ENCODE measurements at regions not wholly inside any gene's neighbourhood (a gene's known extent, or its start where the extent isn't known, plus 50 kb on each side); places are given as distances from the start of the nearest gene placed in this dataset.

GRCh38 chr1:213697192-213697802, 290.5 kb upstream of the PROX1 start:
- no peaks in the 10 kb centered on the region for H3K79me2 ChIP-seq (ENCODE audit: insufficient read depth, low read length)
- no peaks in the 10 kb centered on the region for H3K27me3 ChIP-seq (ENCODE audit: insufficient read depth, low read length)
- no peak overlapping the region for H3K9ac ChIP-seq (ENCODE audit: low read length)
- H3K27ac ChIP-seq (ENCODE audit: low read depth, low read length, poor library complexity, severe bottlenecking) = no peak overlapping the region
- no peaks in the 10 kb centered on the region for H3F3A ChIP-seq (ENCODE audit: insufficient read depth, low read length)
- no peak overlapping the region for H3K4me3 ChIP-seq (ENCODE audit: low read depth, low read length, poor library complexity, severe bottlenecking)
- H3K36me3 ChIP-seq (ENCODE audit: insufficient read depth, low read length) = no peaks in the 10 kb centered on the region
- no peak overlapping the region for H3K4me2 ChIP-seq (ENCODE audit: low read length)
- H3K4me1 ChIP-seq (ENCODE audit: insufficient read depth, low read length, severe bottlenecking) = no peaks in the 10 kb centered on the region
- no peak overlapping the region for H2AFZ ChIP-seq (ENCODE audit: low read length)
- no peaks in the 10 kb centered on the region for H4K20me1 ChIP-seq (ENCODE audit: insufficient read depth, low read length)
- no peaks in the 10 kb centered on the region for H3K9me2 ChIP-seq (ENCODE audit: low read depth, low read length)
- no peak for TF ChIP-seq EZH2 (IDR thresholded peaks at IDR 0.05; ENCODE audit: borderline replicate concordance, low read length)
- TF ChIP-seq, protein P1, sequence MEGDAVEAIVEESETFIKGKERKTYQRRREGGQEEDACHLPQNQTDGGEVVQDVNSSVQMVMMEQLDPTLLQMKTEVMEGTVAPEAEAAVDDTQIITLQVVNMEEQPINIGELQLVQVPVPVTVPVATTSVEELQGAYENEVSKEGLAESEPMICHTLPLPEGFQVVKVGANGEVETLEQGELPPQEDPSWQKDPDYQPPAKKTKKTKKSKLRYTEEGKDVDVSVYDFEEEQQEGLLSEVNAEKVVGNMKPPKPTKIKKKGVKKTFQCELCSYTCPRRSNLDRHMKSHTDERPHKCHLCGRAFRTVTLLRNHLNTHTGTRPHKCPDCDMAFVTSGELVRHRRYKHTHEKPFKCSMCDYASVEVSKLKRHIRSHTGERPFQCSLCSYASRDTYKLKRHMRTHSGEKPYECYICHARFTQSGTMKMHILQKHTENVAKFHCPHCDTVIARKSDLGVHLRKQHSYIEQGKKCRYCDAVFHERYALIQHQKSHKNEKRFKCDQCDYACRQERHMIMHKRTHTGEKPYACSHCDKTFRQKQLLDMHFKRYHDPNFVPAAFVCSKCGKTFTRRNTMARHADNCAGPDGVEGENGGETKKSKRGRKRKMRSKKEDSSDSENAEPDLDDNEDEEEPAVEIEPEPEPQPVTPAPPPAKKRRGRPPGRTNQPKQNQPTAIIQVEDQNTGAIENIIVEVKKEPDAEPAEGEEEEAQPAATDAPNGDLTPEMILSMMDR (IDR thresholded peaks at IDR 0.05; ENCODE audit: low read length) = no peak
- no peaks in the 10 kb centered on the region for H3K9me3 ChIP-seq (ENCODE audit: low read length)

- TF ChIP-seq, protein P1 (IDR thresholded peaks at IDR 0.05; ENCODE audit: low read length) = no peak
- TF ChIP-seq EZH2 (IDR thresholded peaks at IDR 0.05; ENCODE audit: borderline replicate concordance, low read length) = no peak
- H4K20me1 ChIP-seq (ENCODE audit: insufficient read depth, low read length) = no peaks in the 10 kb centered on the region
Observed at GRCh38 chr1:213698092-213698702, 289.6 kb upstream of the PROX1 start.

DNA sequence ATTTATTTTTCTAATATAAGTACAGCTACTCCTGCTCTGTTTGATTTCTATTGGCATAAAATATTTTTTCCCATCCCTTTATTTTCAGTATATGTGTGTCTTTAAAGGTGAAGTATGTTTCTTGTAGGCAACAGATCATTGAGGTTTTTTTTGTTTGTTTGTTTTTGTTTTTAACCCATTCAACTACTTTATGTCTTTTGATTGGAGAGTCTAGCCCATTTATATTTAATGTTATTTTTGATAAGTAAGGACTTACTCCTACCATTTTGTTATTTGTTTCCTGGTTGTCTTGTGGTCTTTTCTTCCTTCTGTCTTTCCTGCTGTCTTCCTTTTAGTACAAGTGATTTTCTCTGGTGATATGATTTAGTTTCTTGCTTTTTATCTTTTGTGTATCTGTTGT, 285.1 kb upstream of the PROX1 start:
- Histone ChIP-seq H3K9me2 (ENCODE audit: low read depth, low read length) (no peaks in the 10 kb centered on the region), H2AFZ (ENCODE audit: low read length) (no peak overlapping the region), H3K4me2 (ENCODE audit: low read length) (no peak overlapping the region), H4K20me1 (ENCODE audit: insufficient read depth, low read length) (no peaks in the 10 kb centered on the region), H3K9ac (ENCODE audit: low read length) (no peak overlapping the region), H3K9me3 (ENCODE audit: low read length) (no peaks in the 10 kb centered on the region), H3K4me1 (ENCODE audit: insufficient read depth, low read length, severe bottlenecking) (no peaks in the 10 kb centered on the region), H3F3A (ENCODE audit: insufficient read depth, low read length) (no peaks in the 10 kb centered on the region), H3K4me3 (ENCODE audit: low read depth, low read length, poor library complexity, severe bottlenecking) (no peak overlapping the region), H3K27me3 (ENCODE audit: insufficient read depth, low read length) (no peaks in the 10 kb centered on the region), H3K27ac (ENCODE audit: low read depth, low read length, poor library complexity, severe bottlenecking) (no peak overlapping the region), H3K36me3 (ENCODE audit: insufficient read depth, low read length) (no peaks in the 10 kb centered on the region), H3K79me2 (ENCODE audit: insufficient read depth, low read length) (no peaks in the 10 kb centered on the region)
- TF ChIP-seq, protein P1 (IDR thresholded peaks at IDR 0.05; ENCODE audit: low read length) = no peak
- no peak for TF ChIP-seq EZH2 (IDR thresholded peaks at IDR 0.05; ENCODE audit: borderline replicate concordance, low read length)

More at GRCh38 chr1:213698092-213698702, 289.6 kb upstream of the PROX1 start:
- H3K4me3 ChIP-seq (ENCODE audit: low read depth, low read length, poor library complexity, severe bottlenecking) = no peak overlapping the region
- no peaks in the 10 kb centered on the region for H3K27me3 ChIP-seq (ENCODE audit: insufficient read depth, low read length)
- no peak overlapping the region for H2AFZ ChIP-seq (ENCODE audit: low read length)
- no peaks in the 10 kb centered on the region for H3K79me2 ChIP-seq (ENCODE audit: insufficient read depth, low read length)
- H3K9me2 ChIP-seq (ENCODE audit: low read depth, low read length) = no peaks in the 10 kb centered on the region
- H3K27ac ChIP-seq (ENCODE audit: low read depth, low read length, poor library complexity, severe bottlenecking) = no peak overlapping the region
- no peaks in the 10 kb centered on the region for H3F3A ChIP-seq (ENCODE audit: insufficient read depth, low read length)
- no peaks in the 10 kb centered on the region for H3K36me3 ChIP-seq (ENCODE audit: insufficient read depth, low read length)
- no peak overlapping the region for H3K4me2 ChIP-seq (ENCODE audit: low read length)
- H3K9ac ChIP-seq (ENCODE audit: low read length) = no peak overlapping the region
- H3K9me3 ChIP-seq (ENCODE audit: low read length) = no peaks in the 10 kb centered on the region
- H3K4me1 ChIP-seq (ENCODE audit: insufficient read depth, low read length, severe bottlenecking) = no peaks in the 10 kb centered on the region

All from OCI-LY1 (cell line).